K562 (cell line): ENCODE measurements at regions not wholly inside any gene's neighbourhood (a gene's known extent, or its start where the extent isn't known, plus 50 kb on each side); places are given as distances from the start of the nearest gene placed in this dataset.

Experiments used
- CEBPG ChIP-seq, 3 experiments: fragments of 200-800 bp in 1 of 3; sonication (Bioruptor generic) in 1 of 3; sonication (generic) in 1 of 3; formaldehyde crosslinking in 1 of 3; IDR thresholded peaks in 2 of 3; conservative IDR thresholded peaks in 1 of 3; 2 replicates each; pipeline versions ENCODE4 v1.6.1 to v1.8.0; 2016 to 2022; ENCODE audit warnings: missing compliant biosample characterization in 2 of 3, missing genetic modification characterization in 2 of 3, mild to moderate bottlenecking in 1 of 3, missing genetic modification reagents in 1 of 3
- MAZ ChIP-seq, 2 experiments: fragments of 450-650 bp in 1 of 2; sonication (generic) in 1 of 2; formaldehyde crosslinking; IDR thresholded peaks in 1 of 2; conservative IDR thresholded peaks in 1 of 2; 2 replicates each; pipeline versions ENCODE4 v1.4.0 to v1.5.0; 2020; ENCODE audit warnings: mild to moderate bottlenecking in 1 of 2, missing genetic modification reagents in 1 of 2
- POLR2G ChIP-seq: fragments of 200-400 bp; formaldehyde crosslinking; IDR thresholded peaks from 2 replicates; pipeline ENCODE4 v1.6.1; 2017; ENCODE audit warnings: low read depth, mild to moderate bottlenecking, antibody characterized with exemption, low read length, moderate library complexity
- ZNF274 ChIP-seq: IDR thresholded peaks from 2 replicates; pipeline ENCODE4 v1.6.1; 2011; ENCODE audit warnings: low read depth, mild to moderate bottlenecking, low read length, moderate library complexity, borderline replicate concordance

DNA sequence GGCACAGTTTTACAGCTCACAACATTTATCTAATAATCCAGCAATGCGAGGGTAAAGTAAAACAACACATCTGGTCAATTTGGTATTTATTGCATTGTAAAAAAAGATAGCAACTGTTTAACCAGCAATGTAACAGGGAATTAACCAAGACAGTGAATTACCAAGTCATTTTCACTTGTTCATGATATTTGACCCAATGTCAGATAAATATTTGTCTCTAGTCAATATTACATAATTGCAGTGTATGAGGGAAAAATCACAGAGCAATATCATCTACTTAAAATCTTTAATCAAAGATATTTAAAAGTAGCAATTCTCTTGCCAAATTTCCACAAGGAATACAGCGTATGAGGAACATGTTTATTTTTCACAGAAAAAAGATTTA lies 1265.1 kb upstream of the CHAC2 start:
- TF ChIP-seq MAZ (CRISPR knock-in tag; conservative IDR thresholded peaks at IDR 0.05 in 1 of 2, IDR thresholded peaks at IDR 0.05 in 1 of 2) (no peak), ZNF274 (no peak), POLR2G (no peak), CEBPG (CRISPR knock-in tag; IDR thresholded peaks at IDR 0.05) (no peak), CEBPG (tag; conservative IDR thresholded peaks at IDR 0.05 in 1 of 2, IDR thresholded peaks at IDR 0.05 in 1 of 2) (no peak)
